ENCODE measurements at regions not wholly inside any gene's neighbourhood (a gene's known extent, or its start where the extent isn't known, plus 50 kb on each side); places are given as distances from the start of the nearest gene placed in this dataset.

- no peaks in the 10 kb centered on the region for H3K36me3 Mint-ChIP-seq
- H3K4me3 Mint-ChIP-seq = no peak overlapping the region
- H3K27me3 Mint-ChIP-seq = no peaks in the 10 kb centered on the region
- TF ChIP-seq CTCF (conservative IDR thresholded peaks at IDR 0.05) = no peak
- no peak overlapping the region for H3K27ac Mint-ChIP-seq
- H3K9me3 Mint-ChIP-seq = no peaks in the 10 kb centered on the region
- peaks cover 14% of the 10 kb centered on the region for H3K4me1 Mint-ChIP-seq (ENCODE audit: unreplicated experiment)
- DNase-seq (ENCODE audit: extremely low spot score, unreplicated experiment) = no peak
These were observed 212.5 kb upstream of the IER5L start for GRCh38 chr9:129390541-129390940.

- H3K4me1 Mint-ChIP-seq (ENCODE audit: unreplicated experiment) = peaks cover 9% of the 10 kb centered on the region
- no peaks in the 10 kb centered on the region for H3K27me3 Mint-ChIP-seq
- no peak overlapping the region for H3K27ac Mint-ChIP-seq
- no peak overlapping the region for H3K4me3 Mint-ChIP-seq
- no peak for DNase-seq (ENCODE audit: extremely low spot score, unreplicated experiment)
- H3K9me3 Mint-ChIP-seq = no peaks in the 10 kb centered on the region
- no peak for TF ChIP-seq CTCF (conservative IDR thresholded peaks at IDR 0.05)
- H3K36me3 Mint-ChIP-seq = no peaks in the 10 kb centered on the region
These were observed 209.8 kb upstream of the IER5L start for GRCh38 chr9:129387822-129388221.

- DNase-seq (ENCODE audit: extremely low spot score, unreplicated experiment) = no peak
- Mint-ChIP-seq H3K4me3 (no peak overlapping the region), H3K27me3 (no peaks in the 10 kb centered on the region), H3K4me1 (ENCODE audit: unreplicated experiment) (peaks cover 14% of the 10 kb centered on the region), H3K9me3 (no peaks in the 10 kb centered on the region), H3K27ac (no peak overlapping the region), H3K36me3 (no peaks in the 10 kb centered on the region)
- TF ChIP-seq CTCF (conservative IDR thresholded peaks at IDR 0.05) = no peak
These were observed 208.7 kb upstream of the IER5L start for GRCh38 chr9:129386812-129387177.

- no peak for DNase-seq (ENCODE audit: extremely low spot score, unreplicated experiment)
- Mint-ChIP-seq H3K4me3 (peak overlapping the region; percentile 72), H3K27ac (peak overlapping the region; percentile 47), H3K36me3 (no peaks in the 10 kb centered on the region), H3K4me1 (ENCODE audit: unreplicated experiment) (peaks cover 10% of the 10 kb centered on the region), H3K9me3 (no peaks in the 10 kb centered on the region), H3K27me3 (no peaks in the 10 kb centered on the region)
- no peak for TF ChIP-seq CTCF (conservative IDR thresholded peaks at IDR 0.05)
These were observed 207.3 kb upstream of the IER5L start for GRCh38 chr9:129385211-129385934.

- DNase-seq (ENCODE audit: extremely low spot score, unreplicated experiment) = no peak
- no peak for TF ChIP-seq CTCF (conservative IDR thresholded peaks at IDR 0.05)
- H3K36me3 Mint-ChIP-seq = no peaks in the 10 kb centered on the region
- peak overlapping the region; percentile 64 for H3K4me3 Mint-ChIP-seq
- peak overlapping the region; percentile 47 for H3K27ac Mint-ChIP-seq
- no peaks in the 10 kb centered on the region for H3K27me3 Mint-ChIP-seq
- peaks cover 10% of the 10 kb centered on the region for H3K4me1 Mint-ChIP-seq (ENCODE audit: unreplicated experiment)
- no peaks in the 10 kb centered on the region for H3K9me3 Mint-ChIP-seq
These were observed 206.6 kb upstream of the IER5L start for GRCh38 chr9:129384491-129385210.
